ENCODE measurements at regions not wholly inside any gene's neighbourhood (a gene's known extent, or its start where the extent isn't known, plus 50 kb on each side); places are given as distances from the start of the nearest gene placed in this dataset.
"Not testable (repeated sequence)": the region's sequence is repeated elsewhere in the genome, so short reads cannot be mapped to it uniquely, and the experiment has no call there.

GRCh38 chr14:83021323-83021722 is 1487.7 kb upstream of the SEL1L start:
- DNase-seq, result no peak

DNA sequence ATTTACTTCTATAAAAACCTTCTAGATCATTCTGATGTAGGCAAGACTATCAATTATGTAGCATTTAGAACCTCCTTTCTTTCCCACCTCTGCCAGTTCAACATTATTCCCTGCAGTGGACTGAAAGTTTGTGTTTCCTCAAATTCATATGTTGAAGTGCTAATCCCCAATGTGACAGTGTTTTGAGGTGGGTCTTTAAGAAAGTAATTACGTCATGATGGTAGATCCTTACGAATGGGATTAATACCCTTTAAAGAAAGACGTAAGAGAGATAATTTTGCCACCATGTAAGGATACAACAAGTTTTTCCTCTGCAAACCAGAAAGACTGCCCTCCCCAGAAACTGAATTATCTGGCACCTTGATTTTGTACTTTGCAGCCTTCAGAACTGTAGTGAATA is 1489.7 kb upstream of the SEL1L start:
- DNase-seq, result no peak

GRCh38 chr14:83041224-83041623 is 1507.6 kb upstream of the SEL1L start:
- DNase-seq, result no peak

DNA sequence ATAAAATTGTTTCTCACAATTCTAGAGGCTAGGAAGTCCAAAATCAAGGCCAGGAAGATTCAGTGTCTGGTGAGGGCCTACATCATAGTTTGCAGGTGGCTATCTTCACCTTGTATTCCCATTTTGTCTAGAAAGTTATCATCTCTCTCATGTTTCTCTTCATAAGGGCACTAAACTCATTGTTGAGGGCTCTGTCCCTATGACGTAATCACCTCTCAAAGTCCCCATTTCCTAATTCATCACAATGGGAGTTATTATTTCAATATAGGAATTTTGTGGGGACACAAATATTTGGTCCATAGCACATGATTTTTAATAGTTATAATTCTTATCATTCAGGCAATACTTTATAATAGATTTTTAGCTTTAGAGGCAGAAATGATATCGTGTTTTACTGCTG is 1509.2 kb upstream of the SEL1L start:
- no peak for DNase-seq

GRCh38 chr14:83044001-83044400 is 1510.3 kb upstream of the SEL1L start:
- DNase-seq, result no peak

GRCh38 chr14:83047059-83047830 is 1513.6 kb upstream of the SEL1L start:
- DNase-seq, result no peak

- DNase-seq, result no peak
Measured at GRCh38 chr14:83053022-83053710, 1519.5 kb upstream of the SEL1L start.

DNA sequence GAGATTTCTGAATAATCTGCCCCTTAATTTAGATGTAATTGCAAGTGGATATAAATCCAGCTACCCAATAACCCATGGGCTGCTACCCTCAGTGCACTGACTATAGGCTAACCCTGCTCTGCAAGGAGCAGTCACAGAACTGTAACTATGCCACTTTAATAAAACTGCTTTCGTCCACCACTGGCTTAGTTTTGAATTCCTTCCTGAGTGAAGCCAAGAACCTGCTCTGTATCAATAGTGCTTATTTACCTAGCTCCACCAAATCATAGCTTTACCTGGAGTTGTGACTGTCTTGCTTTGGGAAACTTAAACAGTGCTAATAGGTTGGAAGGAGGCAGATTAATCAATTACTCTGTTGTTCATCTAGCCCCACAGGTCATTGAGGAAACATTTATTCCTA is 1524.4 kb upstream of the SEL1L start:
- no peak for DNase-seq

- DNase-seq, result no peak
Measured at GRCh38 chr14:83071888-83072501, 1538.3 kb upstream of the SEL1L start.

DNA sequence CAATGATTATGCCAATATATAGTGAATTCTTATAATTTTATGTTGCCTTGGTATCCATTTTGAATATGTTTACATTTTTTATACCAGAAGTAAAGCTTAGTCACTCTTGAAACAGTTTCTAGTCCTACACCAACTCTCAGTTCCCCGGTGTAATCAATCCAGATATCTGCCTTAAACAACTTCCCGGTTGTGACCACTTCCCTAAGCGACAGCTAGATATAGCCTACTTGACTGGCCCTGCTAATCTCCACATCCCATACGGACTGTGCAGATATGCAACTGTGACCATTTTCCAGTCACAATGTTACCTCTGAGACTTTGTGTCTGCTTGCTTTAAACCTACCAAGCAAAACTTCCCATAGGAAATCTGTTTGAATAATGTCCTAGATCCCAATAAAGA is 1551.5 kb upstream of the SEL1L start:
- DNase-seq, result no peak

GRCh38 chr14:83085725-83086124 is 1552.1 kb upstream of the SEL1L start:
- DNase-seq, result no peak

- DNase-seq, result not testable (repeated sequence)
Measured at GRCh38 chr14:83091991-83092956, 1558.6 kb upstream of the SEL1L start.

GRCh38 chr14:83096092-83096491 is 1562.4 kb upstream of the SEL1L start:
- DNase-seq, result no peak

- no peak for DNase-seq
Measured at GRCh38 chr14:83101846-83102245, 1568.2 kb upstream of the SEL1L start.

GRCh38 chr14:83118029-83118428 is 1584.4 kb upstream of the SEL1L start:
- DNase-seq, result no peak

DNA sequence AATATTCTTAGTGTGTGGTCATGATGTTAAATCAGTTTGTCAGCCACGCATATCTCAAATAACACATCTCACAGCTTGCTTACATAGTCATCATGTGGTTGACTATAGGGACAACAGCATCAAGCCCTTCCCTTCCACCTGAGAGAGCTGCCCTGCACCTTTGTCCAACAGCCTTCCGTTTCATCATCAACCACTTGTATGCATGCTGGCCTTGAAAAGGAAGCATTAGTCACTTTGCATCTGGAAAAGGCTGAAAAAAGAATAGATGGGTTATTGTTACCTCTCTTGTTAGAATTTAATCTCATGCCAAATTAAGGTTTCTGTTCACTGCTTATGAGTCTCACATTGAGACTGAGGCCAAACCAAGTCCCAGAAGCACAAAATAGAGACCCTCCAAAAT is 1586.5 kb upstream of the SEL1L start:
- DNase-seq, result no peak

DNA sequence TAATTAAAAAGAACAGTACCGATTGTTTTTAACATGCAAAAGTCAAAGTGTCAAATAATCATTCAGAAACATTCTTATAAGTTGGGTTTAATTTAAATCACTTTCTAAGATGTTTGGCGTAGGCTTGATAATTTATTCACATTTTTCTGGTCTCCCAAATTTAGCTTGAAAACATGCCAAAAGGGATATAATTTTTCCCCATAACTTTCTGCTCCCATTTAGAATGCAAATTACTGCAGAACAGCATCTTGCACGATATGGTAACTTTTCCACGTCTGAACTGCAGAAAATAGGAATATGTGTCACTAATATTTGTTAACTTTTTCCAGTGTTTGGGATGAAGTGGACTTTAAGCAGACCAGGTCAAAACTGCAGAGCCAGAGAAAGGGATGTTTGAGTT is 1592.4 kb upstream of the SEL1L start:
- DNase-seq, result no peak

DNA sequence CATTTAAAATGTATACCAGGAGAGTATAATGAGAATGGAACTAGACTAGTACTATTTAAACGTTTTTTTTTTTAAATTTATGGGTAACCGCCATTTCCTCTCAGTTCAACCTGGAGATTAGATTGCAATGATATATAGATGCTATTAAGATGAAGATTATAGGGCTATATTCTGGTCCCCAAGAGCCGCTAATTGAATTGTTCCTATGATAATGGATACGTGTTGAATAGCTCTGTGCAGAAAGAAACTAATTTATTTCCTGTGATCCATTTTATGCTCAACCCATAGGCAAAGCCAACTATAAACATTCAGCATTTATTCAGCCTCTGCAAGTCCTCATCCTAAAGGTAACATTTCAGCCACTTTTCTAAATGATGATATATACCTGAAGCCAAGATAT is 1595.1 kb upstream of the SEL1L start:
- no peak for DNase-seq

GRCh38 chr14:83129496-83129895 is 1595.8 kb upstream of the SEL1L start:
- no peak for DNase-seq

GRCh38 chr14:83133981-83134645 is 1600.5 kb upstream of the SEL1L start:
- no peak for DNase-seq

GRCh38 chr14:83140756-83141155 is 1607.1 kb upstream of the SEL1L start:
- no peak for DNase-seq

- DNase-seq, result no peak
Measured at GRCh38 chr14:83147006-83147405, 1613.4 kb upstream of the SEL1L start.
